ENCODE measurements at regions not wholly inside any gene's neighbourhood (a gene's known extent, or its start where the extent isn't known, plus 50 kb on each side); places are given as distances from the start of the nearest gene placed in this dataset.

- Histone ChIP-seq H3K9me2 (replicated peaks; ENCODE audit: insufficient read depth) (no peaks in the 10 kb centered on the region), H3K9me3 (ENCODE audit: low read depth) (no peaks in the 10 kb centered on the region), H3K27ac (no peak overlapping the region), H3K4me3 (no peak overlapping the region), H4K20me1 (ENCODE audit: insufficient read depth, poor library complexity, severe bottlenecking) (no peaks in the 10 kb centered on the region), H3K27me3 (no peaks in the 10 kb centered on the region), H2AFZ (no peak overlapping the region), H3K4me1 (ENCODE audit: insufficient read depth) (peaks cover 6% of the 10 kb centered on the region), H3K4me2 (no peak overlapping the region), H3K79me2 (no peaks in the 10 kb centered on the region), H3K36me3 (replicated peaks; ENCODE audit: insufficient read depth, low read depth) (no peaks in the 10 kb centered on the region)
- no peak for TF ChIP-seq EZH2 (IDR thresholded peaks at IDR 0.05; ENCODE audit: borderline replicate concordance)
- TF ChIP-seq CTCF (IDR thresholded peaks at IDR 0.05; ENCODE audit: poor library complexity) = no peak
- TF ChIP-seq EZH2phosphoT487 (IDR thresholded peaks at IDR 0.05; ENCODE audit: low read depth, severe bottlenecking, unreplicated experiment) = no peak
- WGBS (ENCODE audit: low lambda C conversion rate, missing lambda C conversion rate) = 60% methylated on average over 3 of the region's 3 CpGs
- no peak for DNase-seq (ENCODE audit: low spot score)
These were observed 1944.6 kb upstream of the WWC1 start for GRCh38 chr5:166346726-166347374.

GRCh38 chr5:166349046-166349445, 1942.4 kb upstream of the WWC1 start:
- no peak for DNase-seq (ENCODE audit: low spot score)
- Histone ChIP-seq H3K9me2 (replicated peaks; ENCODE audit: insufficient read depth) (no peaks in the 10 kb centered on the region), H3K27me3 (no peaks in the 10 kb centered on the region), H3K27ac (no peak overlapping the region), H3K4me1 (ENCODE audit: insufficient read depth) (peaks cover 6% of the 10 kb centered on the region), H3K9me3 (ENCODE audit: low read depth) (no peaks in the 10 kb centered on the region), H3K79me2 (no peaks in the 10 kb centered on the region), H4K20me1 (ENCODE audit: insufficient read depth, poor library complexity, severe bottlenecking) (no peaks in the 10 kb centered on the region), H3K4me2 (no peak overlapping the region), H2AFZ (no peak overlapping the region), H3K36me3 (replicated peaks; ENCODE audit: insufficient read depth, low read depth) (no peaks in the 10 kb centered on the region), H3K4me3 (no peak overlapping the region)
- 78% methylated on average over 1 of the region's 1 CpG for WGBS (ENCODE audit: low lambda C conversion rate, missing lambda C conversion rate)
- TF ChIP-seq EZH2phosphoT487 (IDR thresholded peaks at IDR 0.05; ENCODE audit: low read depth, severe bottlenecking, unreplicated experiment) (no peak), EZH2 (IDR thresholded peaks at IDR 0.05; ENCODE audit: borderline replicate concordance) (no peak), CTCF (IDR thresholded peaks at IDR 0.05; ENCODE audit: poor library complexity) (no peak)

GRCh38 chr5:166353580-166353979, 1937.9 kb upstream of the WWC1 start:
- no peaks in the 10 kb centered on the region for H4K20me1 ChIP-seq (ENCODE audit: insufficient read depth, poor library complexity, severe bottlenecking)
- H3K4me3 ChIP-seq = no peak overlapping the region
- H3K27ac ChIP-seq = no peak overlapping the region
- no peaks in the 10 kb centered on the region for H3K27me3 ChIP-seq
- H3K9me2 ChIP-seq (replicated peaks; ENCODE audit: insufficient read depth) = no peaks in the 10 kb centered on the region
- H3K9me3 ChIP-seq (ENCODE audit: low read depth) = no peaks in the 10 kb centered on the region
- H3K4me1 ChIP-seq (ENCODE audit: insufficient read depth) = no peaks in the 10 kb centered on the region
- DNase-seq (ENCODE audit: low spot score) = no peak
- no peaks in the 10 kb centered on the region for H3K36me3 ChIP-seq (replicated peaks; ENCODE audit: insufficient read depth, low read depth)
- H3K4me2 ChIP-seq = no peak overlapping the region
- no peak overlapping the region for H2AFZ ChIP-seq
- TF ChIP-seq EZH2phosphoT487 (IDR thresholded peaks at IDR 0.05; ENCODE audit: low read depth, severe bottlenecking, unreplicated experiment) (no peak), CTCF (IDR thresholded peaks at IDR 0.05; ENCODE audit: poor library complexity) (no peak)
- WGBS (ENCODE audit: low lambda C conversion rate, missing lambda C conversion rate) = 83% methylated on average over 2 of the region's 2 CpGs
- no peaks in the 10 kb centered on the region for H3K79me2 ChIP-seq

Measured in hepatocyte (in vitro differentiated cells).